Chondrocyte (in vitro differentiated cells): ENCODE measurements at regions not wholly inside any gene's neighbourhood (a gene's known extent, or its start where the extent isn't known, plus 50 kb on each side); places are given as distances from the start of the nearest gene placed in this dataset.

Experiments used
- DNase-seq: peaks from one replicate; pipeline ENCODE4 v3.0.0; 2021; ENCODE audit warnings: mixed read lengths, low spot score
- H3K27ac Mint-ChIP-seq: one replicate; pipeline ENCODE4 v1.8.0; 2021; ENCODE audit warnings: mild to moderate bottlenecking, moderate library complexity, mixed read lengths; ENCODE audit not compliant: unreplicated experiment
- H3K27me3 Mint-ChIP-seq: 2 replicates; pipeline ENCODE4 v1.8.0; 2021; ENCODE audit warnings: low read depth, mixed read lengths
- H3K36me3 Mint-ChIP-seq: 2 replicates; pipeline ENCODE4 v1.8.0; 2021; ENCODE audit warnings: low read depth, mixed read lengths
- H3K4me1 Mint-ChIP-seq: 2 replicates; pipeline ENCODE4 v1.8.0; 2021; ENCODE audit warnings: low read depth, mild to moderate bottlenecking, mixed read lengths
- H3K4me3 Mint-ChIP-seq: one replicate; pipeline ENCODE4 v1.8.0; 2021; ENCODE audit warnings: mild to moderate bottlenecking, moderate library complexity, mixed read lengths; ENCODE audit not compliant: unreplicated experiment
- H3K9me3 Mint-ChIP-seq: 2 replicates; pipeline ENCODE4 v1.8.0; 2021; ENCODE audit warnings: low read depth, mixed read lengths
- CTCF ChIP-seq: fragments of 200-600 bp; sonication (generic); IDR thresholded peaks from 2 replicates; pipeline ENCODE4 v1.5.0; 2021; ENCODE audit warnings: antibody characterized with exemption, mild to moderate bottlenecking, moderate library complexity

- H3K27ac Mint-ChIP-seq: no peak overlapping the region
- H3K9me3 Mint-ChIP-seq: peaks cover 3% of the 10 kb centered on the region
- no peak for DNase-seq
- no peaks in the 10 kb centered on the region for H3K4me1 Mint-ChIP-seq
- no peak overlapping the region for H3K4me3 Mint-ChIP-seq
- no peaks in the 10 kb centered on the region for H3K36me3 Mint-ChIP-seq
- peaks cover 7% of the 10 kb centered on the region for H3K27me3 Mint-ChIP-seq
- no peak for TF ChIP-seq CTCF
These were observed 186.6 kb upstream of the RORA start for GRCh38 chr15:61415617-61416120.

GRCh38 chr15:61411902-61412510, 182.9 kb upstream of the RORA start:
- Mint-ChIP-seq H3K9me3 (peaks cover 7% of the 10 kb centered on the region), H3K27me3 (peaks cover 2% of the 10 kb centered on the region), H3K4me3 (no peak overlapping the region), H3K36me3 (no peaks in the 10 kb centered on the region), H3K27ac (no peak overlapping the region), H3K4me1 (no peaks in the 10 kb centered on the region)
- no peak for TF ChIP-seq CTCF
- no peak for DNase-seq

GRCh38 chr15:61410662-61411061, 181.6 kb upstream of the RORA start:
- Mint-ChIP-seq H3K27ac (no peak overlapping the region), H3K27me3 (peaks cover 4% of the 10 kb centered on the region), H3K36me3 (no peaks in the 10 kb centered on the region), H3K4me1 (no peaks in the 10 kb centered on the region), H3K9me3 (peaks cover 7% of the 10 kb centered on the region), H3K4me3 (no peak overlapping the region)
- no peak for DNase-seq
- TF ChIP-seq CTCF: no peak

GRCh38 chr15:61404567-61404966, 175.5 kb upstream of the RORA start:
- H3K27ac Mint-ChIP-seq: no peak overlapping the region
- H3K4me3 Mint-ChIP-seq: no peak overlapping the region
- no peak for DNase-seq
- no peaks in the 10 kb centered on the region for H3K9me3 Mint-ChIP-seq
- no peaks in the 10 kb centered on the region for H3K36me3 Mint-ChIP-seq
- H3K4me1 Mint-ChIP-seq: no peaks in the 10 kb centered on the region
- H3K27me3 Mint-ChIP-seq: peaks cover 25% of the 10 kb centered on the region
- no peak for TF ChIP-seq CTCF

- no peak overlapping the region for H3K4me3 Mint-ChIP-seq
- no peaks in the 10 kb centered on the region for H3K36me3 Mint-ChIP-seq
- no peaks in the 10 kb centered on the region for H3K9me3 Mint-ChIP-seq
- no peak for DNase-seq
- no peak for TF ChIP-seq CTCF
- H3K27ac Mint-ChIP-seq: no peak overlapping the region
- H3K4me1 Mint-ChIP-seq: no peaks in the 10 kb centered on the region
- peaks cover 25% of the 10 kb centered on the region for H3K27me3 Mint-ChIP-seq
These were observed 174.8 kb upstream of the RORA start for GRCh38 chr15:61403884-61404283.
